GM21390 (cell line): ENCODE measurements at regions not wholly inside any gene's neighbourhood (a gene's known extent, or its start where the extent isn't known, plus 50 kb on each side); places are given as distances from the start of the nearest gene placed in this dataset.
"Not testable (repeated sequence)": the region's sequence is repeated elsewhere in the genome, so short reads cannot be mapped to it uniquely, and the experiment has no call there.

ENCODE experiments used
- ATAC-seq: cut with Tn5 transposase; IDR thresholded peaks from one replicate; pipeline ENCODE4 v1.9.1; 2021; ENCODE audit not compliant: unreplicated experiment

GRCh38 chr11:71334191-71334590 is 81.8 kb upstream of the SHANK2 start:
- ATAC-seq: no peak

- no peak for ATAC-seq
These were observed 81.1 kb upstream of the SHANK2 start for GRCh38 chr11:71333473-71333872.

- no peak for ATAC-seq
These were observed 80.1 kb upstream of the SHANK2 start for GRCh38 chr11:71332447-71332846.

- no peak for ATAC-seq
These were observed 79.7 kb upstream of the SHANK2 start for GRCh38 chr11:71332046-71332445.

GRCh38 chr11:71331631-71332030 is 79.3 kb upstream of the SHANK2 start:
- no peak for ATAC-seq

- no peak for ATAC-seq
These were observed 78.6 kb upstream of the SHANK2 start for GRCh38 chr11:71330996-71331395.

- ATAC-seq: no peak
These were observed 78.0 kb upstream of the SHANK2 start for GRCh38 chr11:71330349-71330748.

- no peak for ATAC-seq
These were observed 77.4 kb upstream of the SHANK2 start for GRCh38 chr11:71329786-71330185.

GRCh38 chr11:71329165-71329510 is 76.8 kb upstream of the SHANK2 start:
- no peak for ATAC-seq

- ATAC-seq: no peak
These were observed 75.0 kb upstream of the SHANK2 start for GRCh38 chr11:71327156-71328085.

- ATAC-seq: no peak
These were observed 74.1 kb upstream of the SHANK2 start for GRCh38 chr11:71326328-71326940.

GRCh38 chr11:71325418-71326327 is 73.3 kb upstream of the SHANK2 start:
- no peak for ATAC-seq

GRCh38 chr11:71324788-71325417 is 72.5 kb upstream of the SHANK2 start:
- ATAC-seq: no peak

- no peak for ATAC-seq
These were observed 71.6 kb upstream of the SHANK2 start for GRCh38 chr11:71323876-71324526.

GRCh38 chr11:71322861-71323582 is 70.6 kb upstream of the SHANK2 start:
- ATAC-seq: no peak

- no peak for ATAC-seq
These were observed 69.9 kb upstream of the SHANK2 start for GRCh38 chr11:71322192-71322735.

- no peak for ATAC-seq
These were observed 69.2 kb upstream of the SHANK2 start for GRCh38 chr11:71321433-71322191.

GRCh38 chr11:71316701-71317100 is 64.3 kb upstream of the SHANK2 start:
- ATAC-seq: no peak

GRCh38 chr11:71312616-71313015 is 60.2 kb upstream of the SHANK2 start:
- not testable (repeated sequence) for ATAC-seq
